ENCODE measurements at regions not wholly inside any gene's neighbourhood (a gene's known extent, or its start where the extent isn't known, plus 50 kb on each side); places are given as distances from the start of the nearest gene placed in this dataset.

GRCh38 chr16:80233097-80233835 lies 307.5 kb upstream of the DYNLRB2 start:
- Mint-ChIP-seq H3K4me3 (no peak overlapping the region), H3K27ac (no peak overlapping the region), H3K27me3 (ENCODE audit: low read depth) (no peaks in the 10 kb centered on the region), H3K9me3 (peaks cover 22% of the 10 kb centered on the region), H3K36me3 (no peaks in the 10 kb centered on the region), H3K4me1 (no peaks in the 10 kb centered on the region)
- no peak for TF ChIP-seq CTCF (IDR thresholded peaks at IDR 0.05; ENCODE audit: unreplicated experiment)
- DNase-seq (ENCODE audit: low spot score in 2 of 2, unreplicated experiment in 2 of 2) = no peak

DNA sequence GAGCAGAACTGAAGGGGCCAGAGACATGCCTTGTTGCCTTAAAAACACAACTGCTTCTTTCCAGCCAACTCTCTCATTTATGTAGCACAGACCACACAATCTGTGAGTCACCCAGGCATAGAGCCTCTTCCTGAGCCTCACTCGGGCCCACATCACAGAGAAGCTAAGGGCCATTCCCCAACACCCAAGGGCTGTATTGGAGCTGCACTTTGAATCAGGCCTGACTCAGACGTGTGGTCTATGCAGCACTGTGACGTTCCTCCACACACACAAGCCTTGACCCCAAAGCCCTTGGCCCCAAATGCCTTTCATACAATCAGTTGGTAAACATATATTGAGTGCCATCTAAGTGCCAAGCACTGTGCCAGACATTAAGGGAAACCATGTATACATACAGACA lies 308.9 kb upstream of the DYNLRB2 start:
- no peak for TF ChIP-seq CTCF (IDR thresholded peaks at IDR 0.05; ENCODE audit: unreplicated experiment)
- Mint-ChIP-seq H3K27ac (no peak overlapping the region), H3K4me1 (no peaks in the 10 kb centered on the region), H3K36me3 (no peaks in the 10 kb centered on the region), H3K27me3 (ENCODE audit: low read depth) (no peaks in the 10 kb centered on the region), H3K4me3 (no peak overlapping the region), H3K9me3 (peaks cover 21% of the 10 kb centered on the region)
- DNase-seq (ENCODE audit: low spot score in 2 of 2, unreplicated experiment in 2 of 2) = no peak

- H3K27me3 Mint-ChIP-seq (ENCODE audit: low read depth) = no peaks in the 10 kb centered on the region
- DNase-seq (ENCODE audit: low spot score in 2 of 2, unreplicated experiment in 2 of 2) = no peak
- peaks cover 24% of the 10 kb centered on the region for H3K9me3 Mint-ChIP-seq
- TF ChIP-seq CTCF (IDR thresholded peaks at IDR 0.05; ENCODE audit: unreplicated experiment) = no peak
- H3K4me3 Mint-ChIP-seq = no peak overlapping the region
- H3K27ac Mint-ChIP-seq = no peak overlapping the region
- H3K4me1 Mint-ChIP-seq = no peaks in the 10 kb centered on the region
- H3K36me3 Mint-ChIP-seq = no peaks in the 10 kb centered on the region
Measured at GRCh38 chr16:80231121-80231520, 309.7 kb upstream of the DYNLRB2 start.

DNA sequence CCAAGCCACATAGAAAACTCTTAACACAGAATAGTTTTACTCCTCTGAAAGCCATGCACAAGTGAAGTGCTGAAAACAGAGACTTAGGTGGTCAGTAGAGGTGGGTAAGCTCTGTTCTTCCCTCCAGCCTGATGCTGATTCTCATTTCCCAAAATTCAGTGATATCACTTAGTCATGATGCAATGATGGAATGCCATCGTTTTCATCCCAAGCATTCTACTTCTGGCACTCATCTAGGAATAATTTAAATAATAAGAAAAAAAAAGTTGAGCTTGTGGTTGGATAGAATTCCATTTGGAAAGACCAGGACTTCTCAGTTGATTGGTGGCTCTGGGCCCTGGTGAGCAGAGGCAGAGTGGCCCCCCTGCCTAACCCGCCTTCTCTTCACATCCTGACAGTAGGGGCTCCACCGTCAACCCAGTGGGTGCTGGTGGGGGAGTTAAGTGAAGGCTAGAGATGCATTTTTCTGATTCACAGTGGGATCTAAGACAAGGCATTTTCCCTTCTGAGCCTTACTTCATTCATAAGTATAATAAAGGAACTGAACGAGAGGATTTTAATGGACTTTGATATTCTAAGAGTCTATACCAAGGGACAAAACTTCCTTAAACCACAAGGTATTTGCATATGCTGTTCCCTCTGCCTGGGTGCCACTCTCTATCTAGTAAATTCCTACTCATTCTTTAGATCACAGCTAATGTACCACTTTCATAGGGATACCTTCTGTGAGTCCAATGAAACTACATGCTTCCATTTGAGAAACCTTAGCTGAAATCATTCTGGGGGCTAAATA lies 310.3 kb upstream of the DYNLRB2 start:
- Mint-ChIP-seq H3K9me3 (peaks cover 26% of the 10 kb centered on the region), H3K4me3 (no peak overlapping the region), H3K27me3 (ENCODE audit: low read depth) (no peaks in the 10 kb centered on the region), H3K36me3 (no peaks in the 10 kb centered on the region), H3K4me1 (no peaks in the 10 kb centered on the region), H3K27ac (no peak overlapping the region)
- no peak for DNase-seq (ENCODE audit: low spot score in 2 of 2, unreplicated experiment in 2 of 2)
- TF ChIP-seq CTCF (IDR thresholded peaks at IDR 0.05; ENCODE audit: unreplicated experiment) = no peak

- Mint-ChIP-seq H3K36me3 (no peaks in the 10 kb centered on the region), H3K4me1 (no peaks in the 10 kb centered on the region), H3K4me3 (no peak overlapping the region), H3K27ac (no peak overlapping the region), H3K27me3 (ENCODE audit: low read depth) (no peaks in the 10 kb centered on the region), H3K9me3 (peaks cover 30% of the 10 kb centered on the region)
- TF ChIP-seq CTCF (IDR thresholded peaks at IDR 0.05; ENCODE audit: unreplicated experiment) = no peak
- DNase-seq (ENCODE audit: low spot score in 2 of 2, unreplicated experiment in 2 of 2) = no peak
Measured at GRCh38 chr16:80226499-80226898, 314.3 kb upstream of the DYNLRB2 start.
